RCC 7860 (cell line): ENCODE measurements at regions not wholly inside any gene's neighbourhood (a gene's known extent, or its start where the extent isn't known, plus 50 kb on each side); places are given as distances from the start of the nearest gene placed in this dataset.
A peak's percentile ranks its signal among the peaks of the same experiment; 100 is the strongest.
"Not testable (repeated sequence)": the region's sequence is repeated elsewhere in the genome, so short reads cannot be mapped to it uniquely, and the experiment has no call there.

Experiments
- DNase-seq: peaks from one replicate; pipeline ENCODE4 v3.0.0-alpha.2; 2015; ENCODE audit warnings: low spot score
- FAIRE-seq: peaks from 2 replicates; lab custom pipeline; 2012; peaks lifted over from hg19 to GRCh38; lab: Jason Lieb, UNC

- no peak for FAIRE-seq
- no peak for DNase-seq
Observed at GRCh38 chr9:73056245-73056644, 95.4 kb upstream of the ANXA1 start.

DNA sequence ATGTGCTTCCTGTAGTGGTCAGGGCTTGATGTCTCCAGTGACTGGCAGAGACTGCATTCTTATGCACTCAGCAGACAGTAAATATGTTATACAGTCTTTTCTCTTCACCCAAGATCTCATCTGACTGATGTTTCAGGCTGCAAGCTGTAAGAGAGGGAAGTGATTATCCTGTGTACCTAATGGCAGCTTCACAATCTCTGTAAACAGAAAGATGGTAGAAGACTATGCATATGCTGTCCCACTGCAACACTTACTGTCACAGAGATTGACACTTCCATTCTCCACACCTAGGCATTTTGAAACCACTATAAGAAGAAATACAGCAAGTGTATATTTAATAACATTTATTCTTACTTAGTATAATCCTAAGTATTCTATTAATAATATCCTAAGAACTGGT lies 97.6 kb upstream of the ANXA1 start:
- DNase-seq (no peak), FAIRE-seq (no peak)

- FAIRE-seq (no peak), DNase-seq (no peak)
Observed at GRCh38 chr9:73053543-73053942, 98.1 kb upstream of the ANXA1 start.

- peak; percentile 51 for DNase-seq
- peak; percentile 22 for FAIRE-seq
Observed at GRCh38 chr9:73050887-73051550, 98.2 kb upstream of the ALDH1A1 start.

- no peak for DNase-seq
- FAIRE-seq = peak; percentile 65
Observed at GRCh38 chr9:73050065-73050816, 97.4 kb upstream of the ALDH1A1 start.

- DNase-seq (no peak), FAIRE-seq (no peak)
Observed at GRCh38 chr9:73049280-73049679, 96.4 kb upstream of the ALDH1A1 start.

DNA sequence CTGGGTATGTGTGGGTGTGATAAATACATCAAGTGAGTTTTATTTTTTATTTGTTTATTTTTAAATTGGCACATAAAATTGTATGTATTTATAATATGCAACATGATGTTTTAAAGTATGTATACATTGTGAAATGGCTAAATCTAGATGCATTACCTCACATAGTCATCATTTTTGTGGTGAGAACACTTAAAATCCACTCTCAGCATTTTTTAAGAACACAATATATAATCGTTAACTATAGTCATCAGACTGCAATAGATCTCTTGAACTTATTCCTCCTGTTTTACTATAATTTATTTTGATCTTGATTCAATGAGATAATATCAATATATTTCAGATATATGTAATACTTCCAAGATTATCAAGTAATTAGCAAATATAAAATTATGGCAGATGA lies 93.9 kb upstream of the ALDH1A1 start:
- FAIRE-seq = peak; percentile 10

DNA sequence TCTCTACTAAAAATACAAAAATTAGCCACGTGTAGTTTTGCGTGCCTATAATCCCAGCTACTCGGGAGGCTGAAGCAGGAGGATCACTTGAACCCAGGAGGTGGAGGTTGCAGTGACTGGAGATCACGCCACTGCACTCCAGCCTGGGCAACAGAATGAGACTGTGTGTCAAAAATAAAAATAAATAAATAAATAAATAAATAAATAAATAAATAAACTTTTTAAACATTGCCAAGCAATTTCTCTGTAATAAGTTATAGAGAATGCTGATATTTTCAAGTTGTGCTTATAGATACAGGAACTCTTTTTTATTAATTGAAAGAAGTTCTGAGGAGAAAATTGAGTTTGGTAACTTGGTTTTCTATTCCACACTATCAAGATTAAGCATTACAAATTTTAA lies 91.9 kb upstream of the ALDH1A1 start:
- not testable (repeated sequence) for DNase-seq, FAIRE-seq

More for the DNA sequence above, 93.9 kb upstream of the ALDH1A1 start:
- no peak for DNase-seq

GRCh38 chr9:73042155-73042554 lies 89.3 kb upstream of the ALDH1A1 start:
- peak; percentile 32 for DNase-seq
- FAIRE-seq = peak; percentile 82

GRCh38 chr9:73039271-73040263 lies 86.7 kb upstream of the ALDH1A1 start:
- FAIRE-seq (peak; percentile 24), DNase-seq (no peak)

- FAIRE-seq (no peak), DNase-seq (no peak)
Observed at GRCh38 chr9:73038613-73039012, 85.8 kb upstream of the ALDH1A1 start.

GRCh38 chr9:73038089-73038509 lies 85.2 kb upstream of the ALDH1A1 start:
- no peak for FAIRE-seq
- DNase-seq = no peak

GRCh38 chr9:73037613-73038012 lies 84.8 kb upstream of the ALDH1A1 start:
- peak; percentile 54 for DNase-seq
- peak; percentile 83 for FAIRE-seq

DNA sequence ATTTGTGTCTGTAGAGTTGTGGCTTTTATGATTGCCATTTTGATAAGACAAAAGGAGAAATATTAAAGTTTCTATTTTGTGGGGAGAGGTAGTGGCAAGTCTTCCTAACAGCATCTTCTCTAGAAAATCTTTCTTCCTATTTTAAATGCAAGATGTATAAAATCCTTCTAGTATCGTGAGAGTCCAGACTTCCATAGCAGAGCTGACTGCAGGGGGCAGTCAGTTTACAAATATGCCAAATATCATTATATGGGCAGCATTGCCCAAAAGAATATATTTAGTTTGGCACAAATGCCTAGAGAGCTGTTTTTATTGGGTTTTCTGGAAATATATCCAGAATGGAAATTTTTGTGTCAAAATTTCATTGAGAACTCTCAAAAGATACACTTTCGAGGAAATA lies 82.1 kb upstream of the ALDH1A1 start:
- DNase-seq (no peak), FAIRE-seq (no peak)

DNA sequence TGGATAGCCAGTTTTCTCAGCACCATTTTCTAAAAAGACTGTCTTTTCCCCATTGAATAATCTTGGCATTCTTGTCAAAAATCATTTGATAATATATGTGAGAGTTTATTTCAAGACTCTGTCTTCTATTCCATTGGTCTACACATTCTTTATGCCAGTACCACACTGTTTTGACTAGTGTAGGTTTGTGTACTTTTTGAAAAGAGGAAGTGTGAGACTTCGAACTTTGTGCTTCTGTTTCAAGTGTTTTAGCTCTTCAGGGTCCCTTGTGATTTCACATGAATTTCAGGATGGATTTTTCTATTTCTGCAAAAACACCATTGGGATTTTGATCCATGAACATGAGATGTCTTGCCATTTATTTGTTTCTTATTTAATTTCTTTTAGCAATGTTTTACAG lies 78.5 kb upstream of the ALDH1A1 start:
- FAIRE-seq (no peak), DNase-seq (no peak)

DNA sequence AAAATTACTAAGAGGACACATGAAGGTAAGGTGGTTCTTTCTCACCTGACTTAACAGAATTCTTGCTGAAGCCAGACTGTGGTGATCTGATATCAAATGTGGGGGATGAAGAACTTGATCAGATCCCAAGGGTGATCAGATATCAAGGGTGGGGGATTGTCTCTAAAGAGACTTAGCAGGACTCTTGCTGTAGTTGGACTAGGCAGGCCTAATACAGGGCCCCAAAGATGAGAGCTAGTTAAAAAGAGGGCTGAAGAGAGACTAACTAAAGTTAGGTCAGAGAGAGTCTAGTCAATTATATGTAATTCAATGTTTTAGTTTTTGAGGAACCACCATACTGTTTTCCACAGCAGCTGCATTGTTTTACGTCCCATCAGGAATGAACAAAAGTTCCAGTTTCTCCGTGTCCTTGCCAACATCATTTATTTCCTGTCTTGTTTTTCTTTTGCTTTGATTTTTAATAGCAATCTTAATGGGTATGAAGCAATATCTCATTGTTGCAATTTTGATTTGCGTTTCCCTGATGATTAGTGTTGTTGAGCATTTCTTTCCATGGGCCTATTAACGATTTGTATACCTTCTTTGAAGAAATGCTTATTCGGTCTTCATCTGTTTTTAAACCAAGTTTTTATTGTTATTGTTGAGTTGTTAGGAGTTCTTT lies 77.6 kb upstream of the ALDH1A1 start:
- no peak for DNase-seq
- FAIRE-seq = no peak

DNA sequence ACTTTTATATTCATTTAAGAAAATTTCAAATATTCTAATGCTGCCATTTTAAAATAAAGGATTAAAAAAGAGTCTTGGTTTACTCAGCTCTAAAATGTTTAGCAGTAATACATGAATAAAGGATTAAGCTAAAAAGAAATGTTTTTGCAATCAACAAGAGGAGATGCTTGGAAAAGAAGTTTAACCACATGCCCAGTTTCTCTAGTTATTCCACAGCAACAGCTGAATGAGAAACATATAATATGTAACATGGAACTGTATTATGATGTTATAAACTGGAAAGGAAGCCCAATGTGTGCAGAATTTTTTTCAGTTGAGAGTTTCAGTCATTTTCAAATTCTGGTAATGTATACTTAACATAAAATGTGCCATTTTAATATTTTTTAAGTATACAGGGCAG lies 76.5 kb upstream of the ALDH1A1 start:
- no peak for DNase-seq
- FAIRE-seq = peak; percentile 11

DNA sequence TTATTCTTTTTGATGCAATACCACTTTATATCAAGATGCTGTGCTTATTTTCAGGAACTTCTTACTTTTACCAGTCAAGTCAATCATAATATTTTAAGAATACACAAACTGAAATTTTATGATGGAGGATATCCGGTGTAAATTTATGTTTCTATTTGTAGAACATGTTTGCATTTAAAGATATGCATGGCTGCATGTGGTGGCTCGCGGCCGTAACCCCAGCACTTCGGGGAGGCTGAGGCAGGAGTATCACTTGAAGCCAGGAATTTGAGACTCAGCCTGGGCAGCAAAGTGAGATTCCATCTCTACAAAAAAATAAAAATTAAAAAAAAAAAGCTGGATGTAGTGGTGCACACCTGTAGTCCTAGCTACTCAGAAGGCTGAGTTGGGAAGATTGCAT lies 73.5 kb upstream of the ALDH1A1 start:
- no peak for DNase-seq
- no peak for FAIRE-seq

- DNase-seq (no peak), FAIRE-seq (no peak)
Observed at GRCh38 chr9:73024601-73025034, 71.8 kb upstream of the ALDH1A1 start.

- DNase-seq = peak; percentile 74
- peak; percentile 90 for FAIRE-seq
Observed at GRCh38 chr9:73023025-73023541, 70.2 kb upstream of the ALDH1A1 start.
